HG03280 (cell line): ENCODE measurements at regions not wholly inside any gene's neighbourhood (a gene's known extent, or its start where the extent isn't known, plus 50 kb on each side); places are given as distances from the start of the nearest gene placed in this dataset.

Source experiments
- ATAC-seq: cut with Tn5 transposase; IDR thresholded peaks from one replicate; pipeline ENCODE4 v1.9.1; 2021; ENCODE audit warnings: mild to moderate bottlenecking, moderate library complexity; ENCODE audit not compliant: unreplicated experiment

DNA sequence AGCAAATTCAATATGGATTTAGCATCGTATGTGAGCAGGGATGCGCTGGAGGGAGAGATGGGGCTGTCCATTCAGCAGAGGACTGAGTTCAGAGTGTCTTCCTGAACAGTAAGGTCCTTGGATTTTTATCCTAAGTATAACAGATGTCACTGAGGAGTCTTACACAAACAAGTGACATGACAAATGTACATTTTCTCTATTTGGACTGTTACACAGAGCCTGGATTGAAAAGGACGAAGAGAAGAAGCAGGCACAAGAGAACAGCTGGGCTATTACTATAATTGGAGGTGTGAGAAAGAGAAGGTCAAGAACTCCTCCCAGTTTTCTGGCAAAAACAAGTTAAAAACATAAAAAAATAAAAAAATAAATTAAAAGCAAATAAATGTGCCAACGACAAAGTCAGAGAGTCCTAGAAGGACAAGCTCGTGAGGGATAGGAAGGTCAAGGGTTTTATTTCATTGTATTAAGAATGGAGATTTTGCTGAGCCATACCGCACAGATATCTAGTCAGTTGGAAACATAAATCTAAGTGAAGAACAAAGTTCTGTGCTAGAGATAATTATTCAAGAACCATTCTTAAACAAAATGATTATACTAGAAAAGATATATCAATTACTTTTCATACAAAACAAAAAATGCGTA is 1186.3 kb downstream of the EFNB2 start:
- ATAC-seq: no peak

DNA sequence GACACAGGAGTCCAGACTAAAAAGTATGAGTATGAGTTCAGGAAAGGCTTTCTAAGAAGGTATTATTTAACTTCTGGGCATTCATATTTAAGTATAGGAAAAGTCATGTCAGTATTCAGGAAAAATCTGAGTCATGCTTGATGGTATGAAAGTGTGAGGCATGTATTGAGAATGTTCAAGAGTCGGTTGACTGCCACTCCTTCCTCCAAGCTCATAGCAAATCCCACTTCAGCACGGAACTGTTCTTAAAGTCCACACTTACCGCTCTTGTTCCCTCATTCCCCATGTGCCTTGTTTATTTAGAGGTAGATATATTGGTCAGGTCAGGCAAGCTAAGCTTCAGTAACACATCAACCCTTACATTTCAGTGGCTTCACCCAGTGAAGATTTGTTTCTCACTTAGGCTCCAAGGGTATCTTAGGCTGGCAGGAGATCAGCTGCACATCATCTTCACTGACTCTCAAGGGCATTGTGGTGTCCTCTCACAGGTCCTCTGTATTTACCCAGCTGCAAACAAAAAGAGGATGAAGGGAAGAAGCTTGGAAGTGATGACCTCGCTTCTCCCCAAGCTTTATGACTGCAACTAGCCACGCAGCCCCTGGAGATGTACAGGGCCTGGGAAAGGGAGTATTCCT is 1189.2 kb downstream of the EFNB2 start:
- no peak for ATAC-seq

DNA sequence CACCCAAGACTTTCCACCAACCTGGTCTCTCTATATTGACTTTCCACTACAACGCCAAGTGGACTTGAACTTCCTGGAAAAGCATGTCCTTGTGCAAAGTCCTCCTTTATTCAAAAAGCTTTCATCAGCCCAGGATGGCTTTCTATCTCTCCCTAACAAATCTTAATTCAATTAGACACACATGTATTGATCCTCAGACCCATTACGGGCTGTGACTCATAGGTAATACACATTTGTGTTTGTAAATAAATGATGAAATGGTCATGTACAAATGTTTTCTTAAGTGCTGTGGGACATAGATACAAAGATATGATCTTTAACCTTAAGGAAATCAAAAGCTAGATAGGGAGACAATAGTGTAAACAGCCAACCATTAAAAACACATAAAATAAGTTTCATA is 1189.7 kb downstream of the EFNB2 start:
- ATAC-seq: no peak

DNA sequence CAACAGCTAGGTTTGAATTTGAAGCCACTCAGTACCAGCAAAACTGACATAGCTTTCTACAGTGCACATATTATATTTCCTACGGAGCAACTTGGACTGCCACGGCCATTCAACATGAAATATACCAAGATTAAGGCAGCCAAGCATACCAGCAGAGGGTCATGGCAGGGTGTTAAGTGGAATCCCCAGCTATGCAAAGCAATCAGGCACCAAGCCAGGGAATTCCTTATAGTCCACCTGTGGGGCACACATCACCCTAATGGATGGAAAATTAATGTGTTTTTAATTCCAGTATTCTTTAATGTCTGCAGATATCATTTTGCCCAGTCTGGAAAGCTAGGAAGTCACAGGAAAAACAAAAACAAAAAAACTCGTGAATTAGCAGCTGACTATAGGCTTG is 1190.3 kb downstream of the EFNB2 start:
- no peak for ATAC-seq

DNA sequence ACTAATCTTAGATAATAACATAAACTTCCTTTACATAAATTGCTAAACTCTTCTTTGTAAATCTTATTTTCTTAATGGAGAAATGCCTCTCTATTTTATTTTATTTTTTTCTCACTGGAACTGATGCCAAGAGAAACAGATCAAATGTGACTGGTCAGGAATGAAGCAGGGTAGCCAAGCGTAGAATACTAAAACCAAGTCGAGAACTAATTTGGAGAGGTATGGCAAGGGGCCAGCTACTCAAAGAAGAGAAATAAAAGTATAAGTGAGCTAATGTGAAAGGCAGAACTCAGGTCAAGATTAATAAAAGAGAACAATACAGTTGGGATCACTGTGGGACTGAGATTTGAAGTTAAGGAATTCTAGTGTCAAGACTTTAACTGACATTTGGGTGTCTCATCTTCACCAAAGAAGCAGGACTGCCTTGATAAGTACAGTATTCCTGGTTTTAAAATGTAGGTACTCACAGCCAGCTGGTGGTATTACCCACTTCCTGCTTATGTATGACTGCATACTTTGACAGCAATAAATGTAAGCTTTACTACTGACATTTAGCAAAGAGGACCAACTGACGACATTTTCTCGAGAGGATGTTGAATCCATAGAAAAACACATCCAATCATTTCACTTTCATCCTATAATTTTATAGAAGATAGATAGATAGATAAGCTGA is 1192.2 kb downstream of the EFNB2 start:
- no peak for ATAC-seq

DNA sequence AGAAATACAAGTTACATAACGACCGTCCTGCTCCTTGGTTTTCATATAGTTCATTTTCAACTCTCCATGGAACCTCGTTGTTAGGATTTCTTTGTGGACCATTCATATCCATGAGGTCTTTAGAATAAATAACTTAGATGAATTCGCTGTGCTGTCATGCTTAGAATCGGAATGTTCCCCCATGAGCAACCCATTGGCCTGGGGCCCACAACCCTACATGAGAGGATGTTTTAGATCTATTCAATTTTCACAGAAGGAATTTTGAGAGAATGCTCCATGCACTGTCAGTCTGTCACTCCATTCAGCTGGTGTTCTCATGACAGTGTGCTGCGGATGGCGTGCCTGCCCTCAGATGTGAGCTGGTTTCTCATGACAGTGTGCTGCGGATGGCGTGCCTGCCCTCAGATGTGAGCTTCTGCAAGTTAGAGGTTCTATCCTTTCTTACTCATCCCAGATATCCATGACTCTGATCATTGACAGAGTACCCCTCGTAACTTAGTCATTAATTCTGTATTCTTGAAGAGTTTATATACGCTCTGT is 1193.1 kb downstream of the EFNB2 start:
- ATAC-seq: no peak

DNA sequence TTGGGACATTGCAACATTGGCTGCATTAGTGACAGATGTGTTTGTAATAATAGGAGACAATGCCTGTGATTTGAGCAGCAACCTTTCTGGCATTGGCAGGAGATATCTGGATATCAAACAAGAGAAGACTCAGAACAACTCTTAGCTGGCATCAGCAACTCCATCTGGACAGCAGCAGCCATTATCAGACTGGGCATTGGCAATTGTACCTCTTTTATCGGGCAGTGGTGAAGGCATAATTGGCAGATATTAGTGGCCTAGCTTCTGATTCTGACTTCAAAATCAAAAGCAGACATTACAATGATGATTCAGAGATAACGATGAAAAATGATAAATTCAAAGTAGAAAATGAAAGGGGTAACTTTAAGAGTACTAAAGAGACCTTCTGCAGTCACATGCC is 1193.7 kb downstream of the EFNB2 start:
- ATAC-seq: no peak

DNA sequence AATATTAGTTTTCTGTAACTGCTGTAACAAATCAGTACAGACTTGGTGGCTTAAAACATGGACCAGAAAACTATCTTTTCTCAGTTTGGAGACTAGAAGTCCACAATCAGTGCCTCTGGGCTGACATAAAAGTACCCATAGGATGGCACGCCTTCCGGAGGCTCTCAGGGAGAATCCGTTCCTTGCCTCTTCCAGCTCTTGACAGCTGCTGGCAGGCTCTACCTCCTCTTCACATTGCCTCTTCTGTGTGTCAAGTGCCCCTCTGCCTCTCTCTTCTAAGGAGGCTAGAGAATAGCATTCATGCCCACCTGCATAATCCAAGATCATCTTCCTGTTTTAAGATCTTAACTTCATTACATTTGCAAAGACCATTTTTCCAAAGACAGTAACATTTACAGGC is 1194.2 kb downstream of the EFNB2 start:
- ATAC-seq: no peak

DNA sequence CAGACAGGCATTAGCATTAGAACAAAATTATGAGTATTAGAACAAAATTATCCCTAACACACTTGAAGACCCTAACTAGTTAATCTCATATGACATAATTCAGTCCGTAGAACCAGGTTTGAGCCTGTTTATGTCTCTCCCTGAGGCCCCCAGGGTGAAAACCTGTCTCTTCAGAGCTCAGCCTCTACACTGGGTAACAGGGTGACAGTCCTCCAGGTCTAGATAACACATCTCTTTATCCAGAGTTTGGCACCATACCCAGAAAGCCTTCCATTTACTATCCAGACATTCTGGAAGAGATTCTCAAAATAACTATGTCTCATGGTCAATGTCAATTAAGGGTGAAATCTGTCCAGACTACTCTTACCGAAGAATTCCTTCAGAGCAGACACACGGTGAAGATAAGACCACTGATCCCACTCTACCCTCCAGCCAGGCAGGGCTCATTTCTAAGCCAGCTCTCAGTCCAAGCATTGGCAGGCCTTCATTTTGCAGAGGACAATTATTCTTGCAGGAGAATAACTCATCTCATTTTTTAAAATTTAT is 1195.3 kb downstream of the EFNB2 start:
- no peak for ATAC-seq

DNA sequence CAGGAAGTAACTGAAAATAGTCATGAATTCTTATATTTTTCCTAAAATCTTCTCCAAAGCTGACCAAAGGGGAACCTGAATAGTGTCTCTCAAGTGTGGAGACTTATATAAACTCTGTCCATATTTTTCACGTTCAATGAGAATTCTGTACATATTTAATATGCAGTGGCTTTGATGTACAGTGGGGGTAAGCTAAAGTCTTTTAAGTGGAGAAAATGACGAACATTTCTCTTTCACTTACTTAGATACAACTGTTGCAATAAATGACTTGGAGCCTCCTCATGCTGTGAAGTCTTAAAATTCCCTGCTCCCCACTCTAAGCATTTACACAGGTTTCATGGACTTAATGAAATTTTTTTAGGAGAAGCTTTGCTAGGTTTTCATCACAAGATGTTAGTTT is 1196.7 kb downstream of the EFNB2 start:
- ATAC-seq: no peak

DNA sequence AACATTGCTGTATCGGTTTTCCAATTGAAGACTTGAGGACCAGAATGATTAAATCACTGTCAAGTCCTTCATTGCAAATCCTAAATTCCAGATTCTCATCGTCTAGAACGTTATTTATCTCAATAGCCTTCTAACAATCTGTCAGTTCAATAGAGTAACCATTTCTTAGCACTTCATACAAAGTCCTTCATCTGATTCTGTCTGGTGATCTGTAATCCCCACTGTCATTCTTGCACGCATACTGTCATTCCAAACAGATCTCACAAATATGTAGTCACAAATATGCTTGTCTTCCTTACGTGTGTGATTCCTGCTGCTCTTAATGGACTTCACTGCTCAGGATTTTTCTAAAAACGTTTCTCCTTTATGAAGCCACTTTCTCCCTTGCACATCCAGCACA is 1197.5 kb downstream of the EFNB2 start:
- ATAC-seq: no peak

DNA sequence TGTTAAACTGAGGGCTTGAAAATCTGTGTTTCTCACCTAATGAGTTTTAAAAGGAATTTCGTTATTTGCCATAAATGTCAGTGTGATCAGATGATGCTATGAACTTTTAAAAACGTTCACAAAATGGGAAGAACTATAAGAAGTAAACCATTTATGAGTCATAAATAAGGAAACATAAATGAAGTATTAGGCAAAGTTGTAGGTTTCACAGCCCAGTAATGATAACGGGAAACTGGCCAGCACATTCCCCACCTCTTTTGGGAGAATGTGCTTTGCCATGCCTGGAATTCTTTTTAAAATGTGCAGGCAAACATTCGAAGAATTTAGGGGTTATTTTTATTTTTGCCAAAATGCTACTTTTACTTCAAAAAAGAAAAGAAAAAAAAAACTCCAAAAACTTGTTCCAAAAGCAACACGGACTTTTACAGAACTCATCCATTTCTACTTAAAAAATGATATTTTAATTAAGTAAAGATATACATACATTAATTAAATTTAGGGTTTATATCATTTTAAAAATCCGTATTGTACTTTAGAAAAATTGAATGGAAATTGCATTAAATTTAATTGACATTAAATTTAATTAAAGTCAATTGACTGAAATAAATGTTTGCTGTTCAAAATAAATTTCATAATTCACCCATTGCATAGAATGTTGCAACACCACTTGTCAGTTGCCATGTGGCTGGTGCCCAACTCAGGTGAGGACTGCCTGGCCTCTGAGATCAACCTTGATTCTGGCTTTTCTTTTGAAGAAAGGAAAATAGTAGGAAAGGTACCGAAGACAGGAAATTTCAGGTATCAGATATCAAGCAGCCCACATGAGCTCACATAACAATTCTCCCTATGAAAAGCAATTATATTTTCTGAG is 1198.5 kb downstream of the EFNB2 start:
- no peak for ATAC-seq

DNA sequence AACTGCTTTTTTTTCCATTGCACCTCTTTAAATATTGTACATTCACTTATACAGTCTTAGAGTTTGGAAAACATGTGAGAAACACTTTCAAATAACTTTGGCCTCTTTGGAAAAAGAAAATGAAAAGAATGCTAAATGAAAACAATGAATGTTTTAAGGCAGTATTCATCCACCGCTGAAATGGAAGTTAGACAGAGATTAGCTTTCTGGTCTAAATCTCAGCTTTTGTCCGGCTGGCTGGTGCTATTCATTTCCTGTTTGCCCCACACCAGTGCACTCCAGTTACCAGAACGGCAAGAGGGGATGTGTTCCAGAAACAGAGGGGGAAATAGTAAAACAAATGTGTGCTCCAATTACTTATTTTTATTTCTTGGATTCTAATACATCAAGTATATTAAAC is 1201.3 kb downstream of the EFNB2 start:
- no peak for ATAC-seq

DNA sequence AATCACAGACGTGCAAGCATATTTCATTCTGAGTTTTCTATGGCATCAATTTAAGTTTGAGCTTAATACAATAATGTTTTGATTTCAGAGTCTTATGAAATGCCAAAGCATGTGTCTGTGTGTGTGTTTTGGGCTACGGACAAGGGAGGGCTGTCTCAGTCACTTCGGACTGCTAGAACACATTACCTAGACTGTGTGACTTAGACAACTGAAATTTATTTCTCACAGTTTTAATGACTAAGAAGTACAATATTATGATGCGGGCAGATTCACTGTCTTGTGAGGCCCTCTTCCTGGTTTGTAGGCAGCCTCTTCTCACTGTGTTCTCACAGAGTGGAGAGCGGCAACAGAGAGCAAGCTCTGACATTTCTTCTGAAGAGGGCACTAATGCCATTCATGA is 1202.0 kb downstream of the EFNB2 start:
- no peak for ATAC-seq

DNA sequence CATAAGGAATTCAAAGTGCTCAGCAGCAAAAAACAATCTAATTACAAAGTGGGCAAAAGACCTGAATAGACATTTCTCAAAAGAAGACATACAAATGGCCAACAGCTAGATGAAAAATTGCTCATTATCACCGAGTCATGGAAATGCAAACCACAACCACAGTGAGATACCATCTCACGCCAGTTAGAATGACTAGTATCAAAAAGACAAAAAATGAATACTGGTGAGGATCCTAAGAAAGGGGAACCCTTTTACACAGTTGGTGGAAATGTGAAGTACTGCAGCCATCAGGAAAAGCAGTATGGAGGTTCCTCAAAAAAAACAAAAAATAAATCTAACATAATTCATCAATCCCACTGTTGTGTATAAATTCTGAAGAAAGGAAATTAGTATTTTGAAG is 1206.1 kb downstream of the EFNB2 start:
- ATAC-seq: no peak

DNA sequence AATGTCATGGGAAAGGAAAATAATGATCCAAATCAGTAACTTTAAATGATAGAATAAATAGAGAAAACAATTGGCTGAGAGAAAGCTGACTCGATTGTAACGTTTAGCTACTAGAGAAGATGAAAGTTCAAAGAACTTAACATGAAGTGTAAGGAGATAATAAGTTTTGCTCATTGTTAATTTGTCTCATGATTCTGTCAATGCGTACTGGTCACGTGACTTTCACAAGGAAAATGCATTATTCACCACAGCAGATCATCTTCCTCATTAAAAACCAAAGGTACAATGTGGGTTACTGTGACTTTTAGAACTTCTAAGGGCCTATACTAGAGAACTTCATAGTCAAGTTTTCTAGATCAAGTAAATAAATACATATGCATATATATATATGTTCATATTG is 1207.2 kb downstream of the EFNB2 start:
- no peak for ATAC-seq

DNA sequence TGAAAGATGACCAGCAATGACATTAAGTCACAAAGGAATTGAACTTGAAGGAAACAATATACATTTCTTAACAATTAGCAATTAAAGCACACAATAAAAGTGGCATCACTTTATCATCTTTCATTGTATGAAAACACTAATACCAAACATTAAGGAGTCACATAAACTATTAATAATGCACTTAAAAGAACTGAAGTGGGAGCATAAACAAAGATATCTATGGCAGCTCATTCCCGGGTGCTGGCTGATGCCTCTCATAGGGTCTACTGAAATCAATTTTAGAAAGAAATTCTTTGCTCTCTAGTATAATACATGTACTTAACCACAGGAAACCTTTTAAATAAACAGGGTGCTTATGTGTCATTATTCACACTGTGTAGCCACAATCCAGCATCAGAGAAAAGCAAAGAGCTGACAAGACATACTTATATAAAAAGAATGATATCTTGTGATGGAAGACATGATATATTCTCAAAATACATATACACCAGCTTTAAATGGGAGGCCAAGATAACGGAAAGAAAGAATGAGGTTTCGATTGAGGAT is 1207.8 kb downstream of the EFNB2 start:
- no peak for ATAC-seq

DNA sequence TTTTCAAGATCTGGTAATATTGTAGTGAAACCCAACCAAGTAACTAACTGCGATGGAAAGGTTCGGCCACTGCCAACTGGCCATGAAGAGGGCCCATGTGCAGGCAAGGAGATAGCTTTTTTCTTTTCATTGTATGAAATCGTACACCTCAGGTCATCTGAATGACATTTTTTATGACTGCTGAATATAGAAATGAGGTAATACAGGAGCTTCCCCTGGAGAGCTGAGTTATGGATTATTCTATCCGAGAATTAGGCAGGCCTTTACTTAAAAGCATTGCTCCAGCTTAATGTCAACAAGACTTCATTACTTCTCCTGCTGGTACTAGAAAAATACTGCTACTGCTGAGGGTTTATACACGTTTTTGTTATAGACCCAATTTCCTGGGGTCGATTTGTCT is 1215.6 kb downstream of the EFNB2 start:
- ATAC-seq: no peak

DNA sequence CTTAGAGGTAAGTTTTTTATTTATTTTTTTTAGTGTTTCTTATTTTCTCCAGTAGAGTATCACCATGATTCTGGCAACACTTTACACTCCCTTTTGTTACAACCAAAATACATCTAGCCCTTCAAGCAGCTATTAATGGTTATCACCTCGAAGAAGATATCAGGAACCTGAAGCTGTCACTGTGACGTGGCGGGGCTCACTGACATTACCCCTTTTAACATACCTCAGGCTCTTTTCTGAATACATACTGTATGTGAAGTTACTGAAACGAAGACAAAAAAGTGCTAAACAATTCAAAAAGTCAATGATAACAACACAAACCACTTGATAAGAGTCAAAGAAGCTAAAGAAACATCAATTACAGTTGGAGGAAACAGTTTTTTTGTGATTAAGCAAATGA is 1218.7 kb downstream of the EFNB2 start:
- no peak for ATAC-seq

DNA sequence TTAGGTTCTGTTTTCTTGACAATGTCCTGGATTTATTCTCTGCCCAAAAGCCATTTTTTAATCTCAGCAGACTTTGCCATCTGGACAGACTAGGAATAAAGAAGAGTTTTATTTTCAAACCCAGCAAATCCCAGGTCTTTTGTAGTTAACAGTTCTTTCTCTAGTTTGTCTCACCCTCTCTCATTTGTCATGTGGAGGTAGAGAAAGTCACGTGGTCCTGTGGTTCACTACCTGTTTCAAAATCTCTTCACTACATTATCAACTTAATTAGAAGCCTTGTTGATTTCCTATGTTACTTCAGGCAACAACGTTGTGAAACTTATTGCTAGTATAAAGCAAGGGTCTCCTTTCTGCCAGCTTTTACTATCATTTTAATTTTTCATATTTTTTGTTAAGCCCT is 1222.6 kb downstream of the EFNB2 start:
- ATAC-seq: no peak

DNA sequence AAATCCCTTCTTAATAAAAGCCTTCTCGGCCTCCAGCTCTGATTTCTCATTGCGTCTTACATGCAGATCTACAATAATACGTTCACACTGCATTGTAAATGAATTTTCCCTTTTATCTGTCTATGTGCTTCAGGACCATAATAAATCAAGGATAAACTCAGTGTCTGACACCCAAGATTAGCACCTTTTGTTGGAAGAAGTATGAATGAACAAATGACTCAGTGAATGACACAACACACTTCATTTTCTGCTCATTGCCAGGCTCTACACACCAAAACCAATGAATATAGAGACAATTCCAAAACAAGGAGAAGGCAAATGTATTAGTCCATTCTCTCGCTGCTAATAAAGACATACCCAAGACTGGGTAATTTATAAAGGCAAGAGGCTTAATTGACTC is 1224.4 kb downstream of the EFNB2 start:
- ATAC-seq: no peak
